ENCODE measurements at regions not wholly inside any gene's neighbourhood (a gene's known extent, or its start where the extent isn't known, plus 50 kb on each side); places are given as distances from the start of the nearest gene placed in this dataset.

GRCh38 chr14:101069228-101069549, 165.7 kb upstream of the RTL1 start:
- no peak for TF ChIP-seq CTCF (IDR thresholded peaks at IDR 0.05; ENCODE audit: low read depth, low read length)
- no peak for DNase-seq (ENCODE audit: extremely low read depth, low read depth)

- no peak for TF ChIP-seq CTCF (IDR thresholded peaks at IDR 0.05; ENCODE audit: low read depth, low read length)
These were observed 166.3 kb upstream of the RTL1 start for GRCh38 chr14:101069666-101070362.

GRCh38 chr14:101070540-101071492, 167.3 kb upstream of the RTL1 start:
- no peak for TF ChIP-seq CTCF (IDR thresholded peaks at IDR 0.05; ENCODE audit: low read depth, low read length)
- DNase-seq (ENCODE audit: extremely low read depth, low read depth): no peak

More at GRCh38 chr14:101069666-101070362, 166.3 kb upstream of the RTL1 start:
- DNase-seq (ENCODE audit: extremely low read depth, low read depth): no peak

GRCh38 chr14:101071493-101071906, 168.0 kb upstream of the RTL1 start:
- TF ChIP-seq CTCF (IDR thresholded peaks at IDR 0.05; ENCODE audit: low read depth, low read length): no peak
- no peak for DNase-seq (ENCODE audit: extremely low read depth, low read depth)

- TF ChIP-seq CTCF (IDR thresholded peaks at IDR 0.05; ENCODE audit: low read depth, low read length): no peak
- DNase-seq (ENCODE audit: extremely low read depth, low read depth): no peak
These were observed 168.5 kb upstream of the RTL1 start for GRCh38 chr14:101072070-101072469.

GRCh38 chr14:101072531-101072930, 169.0 kb upstream of the RTL1 start:
- DNase-seq (ENCODE audit: extremely low read depth, low read depth): no peak
- no peak for TF ChIP-seq CTCF (IDR thresholded peaks at IDR 0.05; ENCODE audit: low read depth, low read length)

Measured in AG09319 (cell line).